Skin of body (tissue), 1 donor: ENCODE measurements at regions not wholly inside any gene's neighbourhood (a gene's known extent, or its start where the extent isn't known, plus 50 kb on each side); places are given as distances from the start of the nearest gene placed in this dataset.

ENCODE experiments used
- DNase-seq: peaks from one replicate; lab custom pipeline; 2025; lab: John Stamatoyannopoulos, UW

DNA sequence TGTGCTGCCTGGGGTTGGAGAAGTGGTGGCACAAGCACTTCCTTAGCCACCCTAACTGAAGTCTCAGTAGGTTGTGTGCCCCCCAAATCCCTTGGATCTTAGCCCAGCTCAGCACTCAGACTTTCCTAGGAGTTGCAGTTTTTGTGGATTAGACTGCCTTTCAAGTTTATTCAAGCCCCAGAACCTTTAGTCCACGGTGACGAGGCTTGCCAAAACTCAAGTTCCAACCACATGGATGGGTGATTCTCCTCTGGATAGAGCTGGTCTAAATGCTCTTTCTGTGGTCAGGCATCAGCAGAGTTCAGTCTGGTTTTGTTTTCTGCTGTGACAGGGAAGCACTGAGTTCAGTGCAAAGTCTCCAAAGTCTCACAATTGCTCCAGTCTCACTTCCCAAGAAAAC, 2858.7 kb downstream of the PCDH9 start:
- no peak for DNase-seq

DNA sequence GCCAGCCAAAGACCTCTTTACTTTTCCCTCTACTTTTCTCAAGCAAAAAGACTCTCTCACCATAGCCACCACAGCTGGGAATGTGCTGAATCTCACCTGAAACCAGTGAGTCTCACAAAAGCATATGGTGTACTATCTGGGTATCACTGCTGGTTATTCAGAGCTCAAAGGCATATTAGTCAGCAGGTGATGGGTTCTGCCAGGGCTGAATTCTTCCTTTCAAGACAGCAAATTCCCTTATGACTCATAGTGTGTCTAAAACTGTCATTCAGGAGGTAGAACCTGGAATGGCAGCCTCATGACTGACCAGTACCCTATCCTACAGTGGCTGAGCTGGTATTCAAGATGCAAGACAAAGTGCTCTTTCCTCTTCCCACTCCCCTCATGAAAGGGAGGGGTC, 2859.1 kb downstream of the PCDH9 start:
- DNase-seq = no peak

DNA sequence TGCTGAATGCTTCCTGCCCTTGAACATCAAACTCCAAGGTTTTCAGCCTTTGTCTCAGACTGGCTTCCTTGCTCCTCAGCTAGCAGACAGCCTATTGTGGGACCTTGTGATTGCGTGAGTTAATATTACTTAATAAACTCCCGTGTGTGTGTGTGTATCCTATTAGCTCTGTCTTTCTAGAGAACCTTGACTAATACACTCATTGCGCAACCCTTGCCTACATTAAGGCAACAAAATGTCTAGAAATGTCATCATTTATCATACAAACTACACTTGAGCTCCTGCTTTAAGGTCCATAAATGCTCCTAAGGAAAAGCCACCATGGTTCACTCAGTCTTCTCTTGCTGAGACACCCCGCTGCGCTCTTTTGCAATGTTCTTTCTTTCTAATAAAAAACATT, 2861.0 kb downstream of the PCDH9 start:
- no peak for DNase-seq

DNA sequence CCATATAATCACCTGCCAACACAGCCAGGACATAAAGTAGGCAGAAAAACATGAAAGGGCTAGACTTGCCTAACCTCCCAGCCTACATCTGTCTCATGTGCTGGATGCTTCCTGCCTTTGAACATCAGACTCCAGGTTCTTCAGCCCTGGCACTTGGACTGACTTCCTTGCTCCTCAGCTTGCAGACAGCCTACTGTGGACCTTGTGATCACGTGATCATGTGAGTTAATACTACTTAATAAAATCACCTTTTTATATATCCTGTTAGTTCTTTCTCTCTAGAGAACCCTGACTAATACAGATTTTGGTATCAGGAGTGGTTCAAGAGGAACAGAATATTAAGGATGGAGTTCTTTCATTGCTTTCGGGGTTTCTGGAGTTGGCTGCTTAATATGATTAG, 2867.6 kb downstream of the PCDH9 start:
- no peak for DNase-seq

DNA sequence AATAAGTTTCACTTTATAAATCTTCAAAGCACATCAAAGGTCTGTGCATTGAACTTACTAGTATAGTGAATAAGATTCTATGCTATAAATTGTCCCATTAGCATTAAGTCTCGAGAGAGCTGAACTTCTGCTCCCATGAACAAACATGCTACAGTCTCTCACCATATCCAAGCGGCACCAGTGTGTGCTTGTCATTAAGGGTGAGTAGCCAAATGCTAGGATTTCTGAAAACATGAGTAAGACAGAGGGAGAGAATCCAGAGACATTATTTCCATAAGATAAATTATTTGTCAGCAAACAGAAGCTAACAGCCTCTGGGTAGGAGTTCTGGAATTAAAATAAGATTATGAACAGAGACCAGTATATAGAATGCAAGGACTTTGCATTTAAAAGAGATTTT, 2882.5 kb downstream of the PCDH9 start:
- peak; percentile 2 for DNase-seq

DNA sequence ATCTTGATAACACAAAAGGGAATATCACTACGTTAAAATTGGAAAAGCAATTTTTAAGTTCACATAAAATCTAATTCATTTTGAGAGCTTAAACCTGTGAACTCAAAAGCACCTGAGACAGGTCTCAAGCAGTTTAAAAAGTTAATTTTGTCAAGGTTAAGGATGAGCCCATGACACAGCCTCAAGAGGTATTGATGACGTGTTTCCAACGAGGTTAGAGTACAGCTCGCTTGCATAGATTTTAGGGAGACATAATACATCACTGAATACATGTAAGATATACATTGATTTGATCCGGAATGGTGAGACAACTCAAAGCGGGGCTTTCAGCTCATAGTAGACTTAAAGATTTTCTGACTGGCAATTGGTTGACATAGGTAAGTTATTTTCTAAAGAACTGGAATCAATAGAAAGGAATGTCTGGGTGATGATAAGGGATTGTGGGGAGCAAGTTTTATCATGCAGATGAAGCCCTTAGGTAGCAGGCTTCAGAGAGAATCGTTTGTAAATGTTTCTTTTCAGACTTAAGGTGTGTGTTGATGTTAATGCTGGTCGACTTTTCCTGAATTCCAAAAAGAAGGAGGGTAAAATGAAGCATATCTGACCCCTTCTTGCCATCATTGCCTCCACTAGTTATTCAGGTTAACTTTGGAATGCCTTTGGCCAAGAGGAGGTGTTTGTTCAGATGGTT, 2890.6 kb downstream of the PCDH9 start:
- DNase-seq = no peak

DNA sequence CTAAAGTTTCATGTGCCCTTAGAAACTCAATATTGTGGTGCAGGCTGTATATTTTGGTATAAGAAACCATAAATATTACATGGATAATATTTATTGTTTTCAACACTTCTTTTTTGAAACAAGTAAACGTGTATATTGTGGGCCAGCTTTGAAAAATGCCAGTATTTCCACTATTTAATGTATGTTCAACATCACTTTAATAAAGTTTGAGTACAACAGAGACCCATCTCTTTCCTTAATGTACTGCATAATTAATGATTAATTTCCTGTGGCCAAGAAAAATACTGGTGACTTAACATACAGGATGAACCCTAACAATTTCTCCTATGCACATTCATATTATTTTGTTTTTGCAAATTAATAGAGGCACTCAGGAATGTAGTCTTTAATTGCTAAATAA, 2891.5 kb downstream of the PCDH9 start:
- DNase-seq = no peak

DNA sequence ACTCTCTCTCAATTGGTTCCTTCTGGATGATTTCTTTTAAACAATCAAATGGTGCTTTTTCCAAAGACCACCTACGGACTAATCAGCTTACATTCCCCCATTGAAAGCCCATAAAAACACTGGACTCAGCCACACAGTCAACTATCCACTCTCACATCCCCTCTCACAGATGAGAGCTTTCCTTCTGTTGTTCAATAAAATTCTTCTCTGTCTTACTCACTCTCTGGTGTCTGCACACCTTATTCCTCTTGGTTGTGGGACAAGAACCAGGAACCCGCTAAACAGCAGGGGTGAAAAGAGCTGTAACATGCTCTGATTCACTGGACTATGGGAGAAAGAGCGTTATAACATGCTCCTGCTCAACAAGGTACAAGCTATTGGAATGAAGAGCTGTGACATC, 2896.2 kb downstream of the PCDH9 start:
- DNase-seq = no peak

DNA sequence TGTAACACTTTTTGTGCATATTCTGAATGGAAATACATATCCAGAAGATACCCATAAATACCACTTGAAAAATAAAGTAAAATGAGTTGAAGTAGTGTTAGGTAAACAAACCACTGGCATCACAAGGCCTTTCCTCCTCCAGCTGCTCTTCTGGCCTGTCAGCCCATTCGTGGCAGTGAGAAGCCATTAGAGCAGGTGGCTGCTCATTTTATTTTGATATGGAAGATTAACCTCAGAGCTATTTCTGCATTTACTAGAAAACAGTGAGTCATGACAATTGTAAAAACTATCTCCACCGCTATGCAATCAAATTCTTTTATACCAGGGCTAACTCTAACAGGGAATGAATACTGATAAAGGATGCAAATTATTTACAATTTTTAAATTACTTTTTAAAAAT, 2898.1 kb downstream of the PCDH9 start:
- no peak for DNase-seq

DNA sequence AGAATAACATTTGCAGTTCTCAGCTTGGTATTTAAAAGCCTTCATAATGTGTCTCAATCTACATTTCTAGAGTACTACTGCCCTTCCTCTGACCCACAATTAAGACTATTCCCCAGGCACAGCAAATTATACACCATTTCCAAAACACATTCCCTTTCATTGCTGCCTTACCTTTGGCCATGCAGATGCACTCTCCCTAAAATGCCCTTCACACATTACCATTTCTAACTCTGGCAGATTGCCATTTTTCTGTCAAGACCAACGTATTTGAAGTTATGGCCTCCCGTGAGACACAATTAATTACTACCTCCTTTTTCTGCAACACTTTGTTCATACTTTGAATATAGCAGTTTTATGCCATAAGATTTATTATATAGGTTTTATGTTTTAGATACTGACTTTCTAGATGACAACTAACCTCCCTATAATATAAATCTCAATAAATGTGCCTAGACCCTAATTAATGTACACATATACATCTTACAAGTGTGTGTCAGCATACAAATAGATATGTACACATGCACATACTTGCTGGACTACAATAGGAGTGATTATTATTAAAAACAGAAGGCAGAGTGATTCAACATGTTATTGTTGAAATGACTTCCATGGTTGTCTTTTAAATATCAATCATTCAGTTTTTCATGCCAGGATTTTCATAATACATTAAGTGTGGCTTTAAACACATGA, 2902.5 kb downstream of the PCDH9 start:
- peak; percentile 16 for DNase-seq

DNA sequence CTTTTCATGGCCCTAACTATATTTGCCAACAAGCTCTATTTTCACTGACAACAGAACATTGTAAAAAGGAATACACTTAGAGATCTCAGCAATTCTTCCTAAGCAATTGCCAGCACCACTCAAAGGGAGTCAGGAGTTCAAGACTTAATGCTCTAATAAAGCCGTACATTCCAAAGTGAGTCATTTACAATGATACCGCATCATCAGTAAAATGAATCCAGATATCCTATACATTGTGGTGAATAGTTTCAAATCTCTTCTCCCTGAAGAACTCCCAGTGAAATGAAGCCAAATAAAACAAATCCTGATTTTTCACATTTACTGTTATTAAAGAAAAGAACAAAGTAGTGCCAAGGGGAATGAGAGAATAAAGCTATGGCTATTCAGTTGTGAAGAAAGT, 2898.7 kb upstream of the PCDH20 start:
- peak; percentile 1 for DNase-seq

DNA sequence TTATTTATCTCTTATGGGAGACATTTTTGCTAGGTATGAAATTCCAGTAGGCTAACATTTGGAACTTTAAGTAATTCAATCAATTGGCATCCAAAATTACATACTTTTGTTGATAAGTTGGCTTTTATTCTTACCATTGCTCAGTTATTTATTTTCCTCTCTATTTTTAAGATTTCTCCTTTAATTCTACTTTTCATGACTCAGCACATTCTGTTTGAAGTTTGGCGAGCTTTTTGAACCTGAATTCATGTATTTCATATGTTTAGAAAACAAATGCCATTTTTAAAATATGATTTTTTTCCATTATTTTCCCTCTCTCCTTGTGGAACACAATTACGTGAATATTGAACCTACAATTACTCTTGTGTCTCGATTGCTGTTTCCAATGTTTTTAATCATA, 2896.3 kb upstream of the PCDH20 start:
- no peak for DNase-seq

DNA sequence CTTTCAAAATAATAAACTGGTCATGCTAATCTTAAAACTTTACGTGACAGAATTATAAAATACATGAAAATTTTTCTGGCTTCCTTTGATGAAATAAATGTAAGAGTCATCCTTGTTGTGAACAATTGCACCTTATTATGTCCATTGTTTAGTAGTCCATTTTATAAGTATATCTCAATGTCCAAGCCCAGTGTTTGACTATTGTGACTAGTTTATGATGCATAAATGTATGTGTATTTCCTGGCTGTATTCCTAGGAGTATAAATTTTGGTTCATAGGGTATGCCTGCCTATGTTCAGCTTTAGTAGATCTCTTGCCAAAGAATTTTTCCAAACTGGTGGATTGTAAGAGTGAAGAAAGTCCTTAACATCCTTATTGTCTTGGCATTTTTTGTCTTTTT, 2895.5 kb upstream of the PCDH20 start:
- DNase-seq = no peak

DNA sequence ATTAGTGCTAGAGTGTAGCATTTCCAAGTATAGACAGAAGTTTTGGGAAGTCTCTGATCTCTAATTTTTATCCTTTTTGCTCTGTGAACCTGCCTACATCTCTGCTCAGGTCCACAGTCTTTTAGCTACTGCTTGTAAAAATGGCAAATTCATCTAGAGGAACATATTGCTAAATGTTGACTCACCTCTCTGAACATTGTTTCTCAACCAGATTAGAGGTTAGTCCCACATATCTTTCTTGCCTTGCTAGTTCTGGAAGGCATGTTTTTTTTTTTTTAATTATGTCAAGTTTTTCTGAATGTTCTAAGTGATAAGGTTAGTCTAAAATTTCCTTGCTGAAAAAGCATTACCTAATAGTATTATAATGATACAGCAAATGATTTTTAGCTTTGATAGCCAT, 2889.6 kb upstream of the PCDH20 start:
- DNase-seq = no peak

DNA sequence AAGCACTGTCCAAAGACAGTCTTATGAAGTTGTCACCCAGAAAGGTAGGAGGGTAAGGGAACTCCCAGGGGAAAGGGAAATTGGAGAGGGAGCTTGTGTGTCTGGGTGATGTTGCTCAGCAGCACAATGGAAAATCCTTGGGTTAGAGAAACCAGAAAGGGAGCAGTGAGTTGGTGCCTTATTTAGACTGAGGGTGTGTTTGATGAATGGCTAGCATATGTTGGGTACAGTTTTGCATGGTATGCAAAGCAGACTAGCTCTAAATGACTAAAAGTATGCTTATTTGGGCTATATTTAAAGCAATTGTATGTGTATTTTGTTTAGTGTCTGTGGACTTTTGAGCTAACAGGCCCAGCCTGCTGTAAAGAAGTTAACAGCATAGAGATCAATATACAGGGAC, 2884.6 kb upstream of the PCDH20 start:
- no peak for DNase-seq

DNA sequence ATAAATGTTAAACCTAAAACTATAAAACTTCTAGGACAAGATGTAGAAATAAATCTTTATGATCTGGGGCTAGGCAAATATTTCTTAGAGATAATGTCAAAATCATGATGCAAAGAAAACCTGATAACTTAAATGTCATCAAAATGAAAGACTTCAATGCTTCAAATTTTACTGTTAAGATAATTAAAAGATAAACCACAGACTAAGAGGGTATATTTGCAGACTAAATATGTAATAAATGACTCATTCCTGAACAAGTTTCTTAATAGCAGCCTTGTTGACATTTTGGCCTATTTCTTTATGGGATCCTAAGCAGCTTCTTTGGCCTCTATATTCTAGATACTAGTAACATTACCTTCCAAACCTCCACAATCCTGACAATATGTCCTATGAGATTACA, 2878.3 kb upstream of the PCDH20 start:
- DNase-seq = no peak

DNA sequence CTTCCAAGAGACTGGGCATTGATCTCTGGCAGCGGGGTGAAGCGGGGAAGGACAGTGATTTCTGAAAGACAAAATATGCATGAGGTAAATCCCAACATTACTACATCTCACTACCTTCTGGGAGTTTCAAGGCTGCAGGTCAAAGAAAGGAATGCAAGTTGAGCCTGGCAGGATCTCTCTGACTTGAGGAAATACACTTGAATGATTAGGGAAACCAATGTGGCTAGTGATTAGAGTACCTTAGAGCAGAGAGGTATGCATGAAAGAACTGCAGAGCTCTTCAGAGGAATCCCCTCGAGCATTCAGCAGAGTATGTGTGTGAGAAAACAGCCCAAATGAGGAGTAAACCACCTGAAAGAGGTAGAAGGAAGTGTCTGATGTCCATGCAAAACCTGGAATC, 2874.1 kb upstream of the PCDH20 start:
- no peak for DNase-seq

DNA sequence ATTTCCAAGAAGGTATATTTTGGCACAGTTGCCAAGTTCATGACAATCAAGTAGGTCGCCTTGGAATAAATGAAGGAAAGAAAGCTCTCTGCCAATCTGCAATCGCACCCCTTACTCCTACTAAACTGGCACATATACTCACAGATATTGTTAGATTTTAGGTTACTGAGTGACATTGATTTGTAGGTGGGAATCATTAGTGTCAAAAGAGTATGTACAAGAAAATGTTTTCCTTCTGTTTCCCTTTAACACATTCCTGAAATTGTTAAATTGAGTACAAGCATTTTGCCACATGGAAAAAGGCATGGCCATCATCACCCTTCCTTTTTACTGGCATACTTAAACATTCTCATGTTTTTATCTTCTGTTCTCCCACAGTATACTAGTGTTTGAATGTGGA, 2868.3 kb upstream of the PCDH20 start:
- no peak for DNase-seq

DNA sequence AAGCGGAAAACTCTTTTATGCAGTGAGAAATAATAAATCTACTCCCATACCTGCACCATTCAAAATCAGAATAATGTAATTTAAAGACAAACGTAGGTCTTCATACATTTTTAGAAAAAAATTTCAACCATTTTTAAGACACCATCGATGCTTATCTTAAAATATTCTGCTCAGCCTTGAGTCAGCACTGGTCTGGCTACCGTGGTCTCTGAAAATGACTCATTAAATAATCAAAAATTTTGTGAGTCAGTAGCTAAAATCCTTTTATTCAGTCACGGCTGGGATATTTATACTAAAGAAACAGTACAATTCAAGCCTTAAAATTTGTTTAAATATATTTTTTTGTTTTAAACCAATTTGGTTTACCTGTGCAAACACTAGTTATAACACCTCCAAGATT, 2862.8 kb upstream of the PCDH20 start:
- DNase-seq = no peak

DNA sequence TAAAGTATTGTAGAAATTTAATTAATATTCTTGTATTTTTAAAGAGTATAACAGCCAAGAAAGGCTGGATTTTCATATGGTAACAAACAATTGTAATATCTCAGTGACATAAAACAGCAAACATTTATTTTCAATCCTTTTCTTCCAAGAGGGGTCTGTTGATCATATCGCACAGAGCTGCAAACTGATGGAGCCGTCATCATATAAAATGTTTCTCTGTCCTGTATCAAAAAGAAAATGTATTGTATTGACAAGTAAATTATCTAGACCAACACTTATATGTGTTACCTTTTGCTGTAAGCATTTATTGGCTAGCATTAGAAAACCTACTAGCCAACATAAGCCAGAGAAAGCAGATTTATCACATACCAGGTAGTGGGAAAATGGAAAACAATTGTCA, 2861.4 kb upstream of the PCDH20 start:
- DNase-seq = no peak

DNA sequence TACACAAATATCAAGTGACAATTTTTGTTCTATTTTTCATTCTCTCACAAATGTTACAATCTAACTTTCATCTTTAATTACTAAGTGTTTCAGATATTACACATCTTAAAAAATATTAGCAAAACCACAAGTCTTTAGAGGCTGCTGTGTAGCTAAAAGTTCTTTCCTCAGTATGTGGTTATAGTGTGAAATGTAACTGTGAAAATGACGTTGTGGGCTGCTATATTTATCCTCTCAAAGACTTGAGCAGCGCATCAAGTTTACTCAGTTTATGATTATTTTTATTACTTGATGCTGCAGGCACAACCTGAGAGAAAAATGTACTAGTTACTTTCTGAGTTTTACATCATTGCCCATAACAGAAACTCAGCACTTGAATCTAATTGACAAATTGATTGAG, 2860.6 kb upstream of the PCDH20 start:
- no peak for DNase-seq

DNA sequence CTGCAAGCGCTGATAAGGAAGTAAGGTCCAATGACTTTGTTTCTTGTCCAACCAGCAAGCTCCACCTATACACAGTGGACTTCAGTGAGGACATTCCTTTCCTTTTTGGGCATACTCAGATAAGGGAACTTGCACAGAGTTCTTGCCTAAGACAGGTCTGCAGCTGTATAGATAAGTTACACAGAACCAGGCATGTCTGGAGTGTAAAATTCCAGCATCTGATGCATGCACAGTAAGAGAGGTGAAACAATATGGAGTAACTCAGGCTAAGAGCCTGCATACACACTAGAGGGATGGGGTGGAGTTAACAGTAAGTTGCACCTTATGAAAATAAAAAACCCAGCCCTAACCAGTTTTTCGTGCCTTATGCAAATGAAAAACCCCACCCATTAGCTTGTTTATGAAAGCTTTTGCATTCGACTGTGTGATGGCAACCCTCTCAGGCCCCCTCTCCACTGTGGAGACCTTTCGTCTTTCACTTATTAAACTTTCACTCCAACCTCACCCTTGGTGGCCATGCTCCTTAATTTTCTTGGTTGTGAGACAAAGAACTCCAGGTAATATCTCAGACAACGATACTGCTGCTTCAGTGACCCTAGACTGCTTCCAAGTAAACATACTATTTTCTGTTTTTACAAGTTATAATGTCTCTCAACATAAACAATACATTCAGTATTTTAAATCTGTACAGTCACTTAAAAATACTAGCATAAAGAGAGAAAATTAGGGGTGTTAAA, 2859.0 kb upstream of the PCDH20 start:
- DNase-seq = no peak

DNA sequence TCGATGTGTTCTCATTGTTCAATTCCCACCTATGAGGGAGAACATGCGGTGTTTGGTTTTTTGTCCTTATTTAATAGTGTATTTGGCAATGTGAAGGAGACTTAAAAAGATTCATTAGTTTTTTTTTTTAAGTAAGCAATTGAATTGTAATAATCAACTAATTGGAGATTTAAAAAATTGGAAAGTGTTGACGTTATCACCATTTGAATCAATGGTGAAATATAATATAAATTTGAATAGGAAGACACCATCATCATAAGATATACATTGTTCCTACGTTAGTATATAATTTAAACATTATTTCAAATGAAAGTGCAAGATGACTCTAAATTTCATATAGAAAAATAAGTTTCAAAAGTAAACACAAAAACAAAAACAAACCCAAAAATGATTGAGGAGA, 2858.1 kb upstream of the PCDH20 start:
- no peak for DNase-seq
